CD1c-positive myeloid dendritic cell (primary cell): ENCODE measurements at regions not wholly inside any gene's neighbourhood (a gene's known extent, or its start where the extent isn't known, plus 50 kb on each side); places are given as distances from the start of the nearest gene placed in this dataset.

Experiments used
- DNase-seq: peaks from one replicate; pipeline ENCODE4 v3.0.0-alpha.2; 2016; ENCODE audit errors: extremely low spot score

DNA sequence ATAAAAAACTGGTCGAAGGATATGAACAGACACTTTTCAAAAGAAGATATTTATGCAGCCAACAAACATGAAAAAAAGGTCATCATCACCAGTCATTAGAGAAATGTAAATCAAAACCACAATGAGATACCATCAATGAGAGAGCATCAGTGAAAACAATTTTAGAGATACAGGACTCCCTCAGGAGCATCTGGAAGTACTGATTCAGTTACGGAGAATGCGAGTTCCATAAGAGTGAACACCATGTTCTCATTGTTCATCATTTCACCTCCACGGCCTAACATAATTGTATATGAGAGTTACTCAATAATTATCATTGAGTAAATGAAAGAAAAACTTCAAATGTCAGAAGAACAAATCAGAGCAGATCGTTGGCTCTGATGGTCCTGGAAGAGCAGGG lies 140.9 kb upstream of the TANK start:
- no peak for DNase-seq

DNA sequence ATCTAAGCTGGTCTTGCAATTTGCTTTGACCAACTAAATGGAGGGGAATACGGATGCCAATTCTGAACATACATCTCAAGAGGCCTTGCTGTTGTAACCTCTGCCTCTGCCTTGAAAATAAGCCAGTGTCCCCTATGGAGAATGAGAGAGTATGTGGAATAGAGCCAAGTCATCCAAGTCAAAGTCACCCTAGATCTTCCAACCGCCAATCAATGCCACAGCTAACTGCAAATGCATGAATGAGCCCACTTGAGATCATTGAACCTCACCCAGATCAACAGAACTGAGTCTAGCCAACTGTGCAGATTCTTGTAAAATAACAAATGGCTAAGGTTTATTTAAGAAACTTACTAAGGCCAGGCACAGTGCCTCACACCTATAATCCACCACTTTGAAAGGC lies 139.8 kb upstream of the TANK start:
- DNase-seq: no peak

DNA sequence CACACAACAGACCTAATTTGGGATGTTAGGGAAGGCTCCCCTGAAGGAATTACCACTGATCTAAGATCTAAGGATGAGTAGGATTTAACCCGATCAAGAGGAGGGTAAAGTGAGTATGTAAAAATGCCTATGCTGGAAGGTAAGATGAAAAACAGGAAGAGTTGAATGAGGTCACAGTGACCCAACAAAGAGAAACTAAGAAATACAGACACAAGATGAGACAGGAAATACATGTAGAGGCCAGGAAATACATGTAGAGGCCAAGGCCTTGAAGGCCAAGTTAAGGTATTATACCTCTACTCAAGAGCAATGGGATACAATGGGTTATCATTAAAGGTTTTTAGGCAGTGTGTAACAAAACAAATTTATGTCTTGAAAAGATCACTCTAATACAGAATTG lies 131.6 kb upstream of the TANK start:
- DNase-seq: no peak

DNA sequence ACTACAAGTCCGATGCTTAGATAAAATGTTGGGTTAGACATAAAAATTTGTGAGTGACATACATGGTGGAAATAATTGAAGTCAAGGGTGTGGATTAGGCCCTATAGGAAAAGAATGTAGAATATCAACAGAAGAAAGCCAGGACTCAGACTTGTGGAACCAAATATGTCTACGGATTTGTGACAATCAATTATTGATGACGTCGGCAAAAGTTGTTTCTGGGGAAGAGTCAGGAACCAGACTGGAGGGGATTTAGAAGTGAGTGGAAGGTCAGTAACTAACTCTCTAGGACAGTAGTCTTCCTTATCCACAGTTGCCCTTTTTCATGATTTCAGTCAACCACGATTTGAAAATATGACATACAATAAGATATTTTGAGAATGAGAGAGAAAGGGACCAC lies 130.9 kb upstream of the TANK start:
- no peak for DNase-seq

DNA sequence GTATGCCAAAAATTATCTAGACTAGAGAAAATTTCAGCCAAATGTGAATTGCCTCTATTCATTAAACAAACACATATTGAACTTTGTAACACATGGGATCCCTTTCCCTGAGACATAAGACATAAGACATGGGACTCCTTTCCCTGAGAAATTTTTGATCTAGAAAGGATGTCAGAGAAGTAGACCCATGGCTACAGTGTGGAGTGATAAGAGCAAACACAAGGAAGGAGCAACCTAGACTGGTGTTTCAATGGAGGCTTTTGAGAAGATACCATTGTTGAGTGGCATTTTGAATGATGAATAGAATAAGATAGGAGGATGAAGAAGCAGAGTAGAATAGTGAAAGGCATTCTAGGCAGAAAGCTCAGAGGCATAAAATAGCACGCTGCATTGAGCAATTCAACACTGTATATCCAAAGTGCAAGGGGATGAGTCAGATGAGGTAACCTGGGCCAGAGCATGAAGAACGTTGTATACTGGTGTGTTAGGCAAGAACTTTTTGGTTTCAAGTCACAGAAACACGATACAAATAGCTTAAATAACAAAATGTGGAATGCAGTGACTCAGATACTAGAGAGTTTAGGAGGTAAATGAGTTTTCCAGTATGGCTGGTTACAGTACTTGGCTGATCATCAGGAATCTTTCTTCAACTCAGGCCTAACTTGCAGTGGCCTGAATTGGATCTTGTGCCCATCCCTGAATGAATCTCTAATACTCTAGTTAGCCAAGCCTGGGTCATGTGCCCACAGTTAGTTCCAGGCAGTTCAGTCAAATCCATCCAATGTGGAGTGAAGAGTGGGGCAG lies 129.8 kb upstream of the TANK start:
- DNase-seq: no peak

DNA sequence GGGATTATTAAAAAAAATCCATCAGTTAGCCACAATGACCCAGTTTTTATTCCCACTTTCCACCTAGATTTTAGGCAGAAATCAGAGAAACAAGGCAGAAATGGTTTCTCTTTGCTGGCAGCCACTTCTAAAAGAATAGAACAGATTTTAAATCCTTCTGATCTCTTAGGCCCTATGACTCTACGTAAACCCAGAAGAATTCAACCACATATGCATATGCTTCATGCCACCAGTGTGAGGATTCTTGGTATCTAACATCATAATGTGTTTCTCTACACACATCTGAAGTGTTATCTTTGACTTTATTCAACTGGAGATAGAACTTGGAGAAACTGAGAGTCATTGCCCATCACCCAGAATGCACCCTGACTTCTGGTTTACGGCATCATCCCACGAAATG lies 128.7 kb upstream of the TANK start:
- no peak for DNase-seq

DNA sequence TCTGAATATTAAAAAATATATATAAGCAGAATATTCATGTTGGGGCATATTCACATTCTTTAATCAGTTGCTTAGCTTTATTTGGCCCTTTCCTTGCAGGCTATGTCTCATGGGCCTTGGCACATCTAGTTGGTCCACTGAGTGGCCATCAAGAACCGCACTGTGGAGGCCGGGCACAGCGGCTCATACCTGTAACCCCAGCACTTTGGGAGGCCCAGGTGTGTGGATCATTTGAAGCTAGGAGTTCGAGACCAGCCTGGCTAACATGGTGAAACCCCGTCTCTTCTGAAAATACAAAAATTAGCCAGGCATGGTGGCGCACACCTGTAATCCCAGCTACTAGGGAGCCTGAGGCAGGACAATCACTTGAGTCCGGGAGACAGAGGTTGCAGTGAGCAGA lies 127.6 kb upstream of the TANK start:
- no peak for DNase-seq

DNA sequence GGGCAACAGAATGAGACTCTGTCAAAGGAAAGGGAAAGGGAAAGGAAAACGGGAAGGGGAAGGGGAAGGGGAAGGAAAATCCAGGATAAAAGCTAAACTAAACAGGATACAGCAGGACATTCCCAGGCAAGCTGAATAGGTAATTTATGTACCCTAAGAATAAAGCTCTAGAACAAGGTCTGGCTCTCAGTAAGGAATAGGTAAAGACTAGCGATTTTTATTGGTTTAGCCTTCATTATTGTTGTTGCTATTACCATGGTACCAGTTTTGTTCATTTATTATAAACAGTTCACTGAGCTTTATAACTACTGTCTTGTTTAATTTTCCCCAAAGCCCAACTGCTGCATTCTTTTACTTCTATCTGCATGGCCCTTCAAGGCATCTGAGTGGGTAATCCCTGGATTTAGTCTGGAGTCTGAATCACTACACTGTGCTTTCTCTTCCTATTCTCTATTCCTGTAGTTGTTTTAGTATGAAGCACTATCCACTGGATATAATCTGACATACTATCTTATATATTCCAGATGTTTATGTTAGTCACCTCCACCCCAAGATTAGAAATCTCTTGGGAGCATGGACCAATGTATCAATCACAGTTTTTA lies 127.1 kb upstream of the TANK start:
- DNase-seq: no peak

DNA sequence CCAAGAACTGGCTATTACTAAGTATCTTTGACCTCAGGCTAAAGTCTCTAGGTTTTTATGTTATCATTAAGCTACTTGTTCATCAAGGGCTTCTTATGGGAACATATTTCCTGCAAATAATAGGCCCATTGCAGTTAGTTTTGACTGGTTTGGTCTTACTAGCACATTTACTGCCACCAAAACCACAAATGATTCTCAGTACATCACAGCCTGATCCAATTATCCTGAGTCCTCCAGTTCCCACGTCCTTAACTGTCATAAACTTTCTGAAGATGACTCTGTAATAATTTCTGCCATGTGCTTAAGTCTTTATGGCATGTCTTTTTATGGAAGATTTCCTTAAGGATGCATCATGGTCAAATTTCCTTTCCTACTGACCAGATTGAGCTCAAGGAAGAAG lies 123.3 kb upstream of the TANK start:
- no peak for DNase-seq

DNA sequence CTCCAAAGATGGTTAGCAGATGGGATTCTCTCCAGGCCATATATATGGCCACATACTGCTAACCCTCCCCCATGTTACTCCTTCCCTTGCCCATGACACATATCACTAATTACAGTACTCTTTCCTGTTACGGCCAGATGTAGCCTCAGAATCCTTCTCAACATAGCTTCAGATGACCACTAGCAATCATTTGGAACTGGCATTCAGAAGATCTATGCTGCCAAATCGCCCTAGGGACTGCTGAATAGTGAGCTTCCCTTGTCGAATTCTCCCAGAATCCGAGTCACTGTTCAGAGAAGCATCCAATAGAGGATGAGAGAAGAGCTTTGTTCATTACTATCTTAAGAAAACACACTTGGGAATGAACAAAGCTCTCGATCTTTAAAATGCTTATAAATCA lies 121.2 kb upstream of the TANK start:
- DNase-seq: no peak

DNA sequence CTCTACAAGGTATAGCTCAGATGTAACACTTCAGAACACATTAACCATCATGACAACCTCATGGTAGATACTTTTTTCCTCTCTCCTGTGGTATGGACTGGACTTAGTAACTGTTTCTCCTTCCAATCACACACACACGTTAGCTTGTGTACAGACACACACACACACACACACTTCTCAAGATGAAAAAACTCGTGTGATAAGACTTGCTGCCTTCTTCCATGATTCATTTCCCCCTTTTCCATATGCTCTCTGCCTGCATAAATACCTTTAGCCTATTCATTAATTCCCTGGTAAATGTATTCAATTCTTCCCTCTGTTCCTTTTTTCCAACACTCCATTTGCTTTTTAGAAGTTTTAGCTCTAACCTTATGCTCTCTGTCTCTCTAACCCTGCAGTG lies 118.9 kb upstream of the TANK start:
- DNase-seq: no peak

DNA sequence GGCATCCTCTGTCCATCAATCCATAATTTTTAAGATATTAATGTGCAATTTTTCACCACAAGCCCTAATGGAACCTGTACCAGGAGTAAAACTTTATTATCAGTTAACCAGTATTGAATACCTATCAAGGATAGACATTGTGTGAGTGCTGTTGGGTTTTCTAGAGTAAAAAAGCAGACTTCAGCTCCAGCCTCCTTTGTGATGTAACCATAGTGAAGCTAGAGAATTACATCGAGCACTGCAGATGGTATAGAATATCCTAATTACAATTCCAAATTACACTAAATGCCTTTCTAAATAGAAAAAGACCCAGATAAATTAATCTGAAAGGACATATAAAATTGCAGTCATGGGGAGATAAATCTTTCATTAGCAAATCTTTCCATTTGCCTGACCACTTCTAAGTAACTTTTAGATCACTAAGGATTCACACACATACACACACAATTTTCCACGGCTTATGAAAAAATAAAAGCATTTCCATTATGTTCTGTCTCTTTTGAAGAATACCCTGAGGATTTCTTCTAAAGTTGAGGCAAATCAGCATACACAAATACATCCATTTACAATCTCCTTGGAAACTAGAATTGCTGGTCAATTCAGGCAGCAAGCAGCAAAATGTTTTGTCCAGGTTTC lies 117.1 kb upstream of the TANK start:
- DNase-seq: no peak

DNA sequence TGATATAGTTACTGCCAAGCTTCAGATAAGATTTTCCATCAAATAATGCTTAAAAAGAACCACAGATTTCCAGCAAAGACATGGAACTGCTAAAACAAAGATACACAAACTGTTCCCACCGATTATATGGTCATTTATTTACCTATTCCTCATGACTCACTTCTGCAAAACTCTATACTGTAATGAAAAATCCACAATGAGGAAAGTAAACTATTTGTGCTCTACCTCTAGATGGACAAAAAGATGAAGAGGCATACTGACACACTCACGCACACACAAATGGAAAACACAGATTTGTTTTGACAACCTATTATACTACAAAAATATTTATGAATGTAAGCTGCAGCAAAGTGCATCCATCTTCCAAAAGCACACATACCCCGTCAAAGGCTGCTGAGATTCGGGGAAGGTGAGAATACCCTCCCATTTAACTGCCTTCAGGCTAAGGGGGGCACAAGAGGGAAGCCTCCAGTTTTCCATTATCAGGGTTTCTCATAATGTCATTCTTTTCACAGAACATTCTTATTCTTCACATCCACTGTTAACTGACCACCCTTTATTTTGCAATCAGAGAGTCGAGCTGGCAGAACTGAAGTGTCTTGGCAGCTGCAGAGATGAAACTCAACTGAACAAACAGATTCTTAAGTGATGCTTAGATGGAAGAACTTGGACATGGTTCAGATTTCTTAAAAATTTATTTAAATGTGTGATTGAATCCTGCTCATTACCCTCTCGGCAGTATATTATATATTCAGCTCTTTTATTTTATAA lies 115.9 kb upstream of the TANK start:
- DNase-seq: no peak

DNA sequence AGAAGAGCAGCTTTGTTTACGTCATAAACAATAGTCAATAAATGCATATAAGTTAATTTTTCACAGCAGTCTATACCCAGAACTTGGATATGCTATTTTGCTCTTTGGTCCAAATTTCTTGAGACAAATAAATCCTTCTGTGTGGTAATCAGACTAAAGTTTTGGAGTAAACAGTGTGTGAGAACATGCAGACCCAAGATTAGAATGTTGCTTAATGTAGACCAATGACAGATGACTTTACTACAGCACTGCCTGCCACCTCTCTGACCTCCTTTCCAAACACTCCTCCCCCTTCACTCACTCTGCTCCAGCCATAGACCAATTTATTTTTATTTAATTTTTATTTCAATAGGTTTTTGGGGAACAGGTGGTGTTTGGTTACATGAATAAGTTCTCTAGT lies 115.3 kb upstream of the TANK start:
- DNase-seq: no peak

DNA sequence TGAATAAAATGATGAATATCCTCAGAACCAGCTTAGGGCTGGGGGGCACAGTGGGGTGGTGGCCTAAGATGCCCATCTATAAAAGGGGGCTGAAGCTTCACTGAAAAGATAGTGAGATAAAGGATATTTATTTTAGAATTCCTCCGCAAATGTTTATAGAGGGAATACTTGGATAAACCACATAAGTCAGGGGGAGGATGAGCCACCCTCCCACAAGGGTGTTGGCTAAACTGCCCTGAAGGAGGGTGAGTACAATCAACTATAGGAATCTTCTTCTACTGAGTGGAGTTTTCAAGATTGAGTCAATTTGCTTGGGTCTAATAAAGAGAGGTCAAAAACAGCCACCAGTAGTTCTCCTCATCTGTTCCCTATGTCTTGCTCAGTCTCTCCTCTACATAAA lies 114.5 kb upstream of the TANK start:
- DNase-seq: no peak

DNA sequence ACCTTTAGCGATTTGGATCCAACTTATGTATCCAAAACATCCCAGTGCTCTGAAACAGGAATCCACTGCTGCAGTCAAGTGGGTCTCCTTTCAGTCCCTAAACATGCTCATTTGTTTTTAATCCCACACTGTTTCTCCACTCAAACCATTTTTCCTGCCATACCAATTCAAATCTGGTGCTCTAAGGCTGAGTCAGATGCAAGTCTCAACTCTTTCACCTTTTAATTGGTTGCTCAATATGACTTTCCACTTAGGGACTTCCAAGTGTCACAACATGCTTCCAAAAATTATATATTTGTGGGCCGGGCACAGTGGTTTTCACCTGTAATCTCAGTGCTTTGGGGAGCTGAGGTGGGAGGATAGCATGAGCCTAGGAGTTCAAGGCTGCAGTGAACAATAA lies 113.4 kb upstream of the TANK start:
- DNase-seq: no peak

DNA sequence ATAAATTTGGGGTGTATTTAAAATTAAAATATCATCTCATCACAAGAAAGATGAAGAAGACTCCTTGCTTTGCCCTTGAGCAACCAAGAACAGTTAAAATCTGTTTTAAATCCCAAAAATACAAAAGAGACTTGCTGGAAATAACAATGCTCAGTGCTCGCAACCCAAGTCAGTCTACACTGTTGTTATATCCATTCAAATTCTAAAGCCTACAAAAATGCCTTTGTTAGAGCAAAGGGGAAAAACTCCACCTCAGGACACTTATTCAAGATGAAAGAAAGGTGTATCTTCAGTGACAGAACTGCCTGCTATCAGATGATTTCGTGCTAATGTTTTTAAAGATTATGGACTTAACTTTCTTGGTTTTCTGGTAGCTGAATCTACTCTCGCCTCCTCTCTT lies 111.9 kb upstream of the TANK start:
- no peak for DNase-seq

DNA sequence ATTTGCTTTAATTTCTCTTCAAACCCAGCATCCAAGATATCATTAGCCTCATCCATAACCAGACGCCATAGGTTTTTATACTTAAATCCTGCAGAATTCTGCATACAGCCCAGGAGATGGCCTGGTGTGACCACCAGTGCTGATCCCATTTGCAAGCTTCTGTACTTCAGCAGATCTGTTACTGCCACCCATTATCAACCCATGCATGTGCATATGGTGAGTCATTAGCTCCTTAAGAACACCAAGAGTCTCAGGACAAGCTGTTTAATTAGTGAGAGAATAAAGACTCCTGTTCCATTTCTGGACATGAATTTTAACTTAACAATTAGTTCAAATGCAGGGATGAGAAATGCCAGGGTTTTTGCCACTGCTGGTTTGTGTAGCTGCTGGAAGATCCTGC lies 110.7 kb upstream of the TANK start:
- no peak for DNase-seq

DNA sequence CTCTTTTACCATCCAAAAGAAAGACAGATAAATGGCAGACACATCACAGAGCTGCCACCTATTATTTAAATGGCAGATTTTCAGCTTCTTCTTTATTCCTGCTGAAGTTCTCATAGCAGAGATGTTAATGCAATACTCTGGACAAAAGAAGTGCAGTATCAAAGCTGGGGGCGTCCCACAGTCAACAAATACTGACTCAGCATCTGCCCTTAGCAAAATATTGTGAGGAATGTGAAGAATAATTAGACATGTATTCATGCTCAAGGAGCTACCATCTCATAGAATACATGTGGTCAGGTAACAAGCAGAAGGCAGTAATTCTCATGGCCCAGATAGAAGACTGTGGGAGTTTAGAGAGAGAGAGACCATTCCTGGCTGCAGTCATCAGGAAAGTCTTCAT lies 108.0 kb upstream of the TANK start:
- DNase-seq: no peak

DNA sequence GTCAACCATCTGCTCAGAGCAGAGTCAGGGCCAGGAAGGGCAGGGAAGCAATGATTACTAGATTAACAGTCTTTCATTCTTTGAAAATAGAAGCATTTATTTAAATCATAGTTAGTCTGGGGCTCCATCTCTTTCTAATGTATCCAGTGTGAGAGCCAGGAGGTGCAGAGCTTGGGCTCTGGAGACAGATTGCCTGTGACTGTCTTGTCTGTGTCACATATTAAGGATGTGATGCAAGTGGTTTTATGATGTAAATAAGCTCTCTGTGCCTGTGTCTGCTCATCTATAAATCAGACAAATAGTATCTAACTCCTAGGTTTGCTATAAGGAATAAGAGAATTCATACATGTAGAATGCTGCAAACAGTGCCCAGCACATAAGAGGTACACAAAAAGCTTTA lies 104.9 kb upstream of the TANK start:
- DNase-seq: no peak

DNA sequence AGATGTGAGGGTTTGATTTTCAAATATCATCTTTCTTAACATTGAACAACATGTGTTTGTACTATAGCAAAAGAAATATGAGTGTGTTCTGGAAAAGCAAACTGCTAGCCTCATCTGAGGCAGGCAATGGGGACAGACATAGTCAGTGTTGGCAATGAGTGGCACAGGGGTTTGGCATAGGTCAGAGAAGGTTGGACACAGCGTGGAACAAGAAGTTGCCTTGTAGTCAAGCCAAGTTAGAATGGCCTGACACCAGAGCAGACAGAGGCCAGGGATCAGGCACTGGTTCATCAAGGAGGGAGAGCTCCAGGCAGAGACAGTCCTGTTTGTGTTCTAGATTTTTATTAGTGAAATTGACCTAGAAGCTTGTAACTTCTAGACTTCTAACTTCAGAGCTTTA lies 100.8 kb upstream of the TANK start:
- DNase-seq: no peak

DNA sequence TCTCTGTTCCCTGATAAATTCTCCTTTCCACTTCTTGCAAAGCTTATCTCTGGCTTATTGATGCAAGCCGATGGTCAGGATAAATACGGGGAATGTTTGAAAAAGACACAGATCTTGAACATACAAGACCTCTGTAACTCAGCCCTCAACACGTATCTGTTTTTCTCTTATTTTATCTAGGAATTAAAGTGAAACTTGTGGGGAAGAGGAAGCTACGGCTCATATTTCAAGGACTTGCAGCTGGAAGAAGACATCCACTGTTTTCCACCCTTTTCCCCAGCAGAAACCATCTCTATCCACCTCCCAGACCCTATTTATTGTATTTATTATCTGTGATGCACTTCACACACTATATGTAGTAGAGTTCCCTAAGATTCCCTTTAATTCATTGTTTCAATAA lies 98.4 kb upstream of the TANK start:
- DNase-seq: no peak
